ENCODE measurements at regions not wholly inside any gene's neighbourhood (a gene's known extent, or its start where the extent isn't known, plus 50 kb on each side); places are given as distances from the start of the nearest gene placed in this dataset.
"Not testable (repeated sequence)": the region's sequence is repeated elsewhere in the genome, so short reads cannot be mapped to it uniquely, and the experiment has no call there.

DNA sequence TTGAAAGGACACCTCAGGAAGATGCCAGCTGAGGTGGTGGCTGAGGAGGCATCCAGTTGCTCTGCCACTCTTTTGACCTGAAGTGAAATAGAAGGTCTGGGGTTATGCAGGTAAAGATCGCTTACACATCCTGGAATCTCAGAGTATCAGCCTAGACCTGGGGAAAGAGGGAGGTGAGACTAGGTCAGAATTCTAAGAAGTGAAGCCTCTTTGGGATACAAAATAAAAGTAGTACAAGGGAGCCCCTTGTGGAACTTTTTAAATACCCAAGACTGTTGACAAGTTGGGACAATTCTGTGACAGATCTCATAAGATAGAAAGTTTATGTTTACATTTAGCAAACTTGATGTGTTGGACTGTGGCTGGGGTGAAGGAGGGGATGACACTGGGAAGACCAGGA is 263.1 kb downstream of the SPRY1 start:
- DNase-seq, result no peak
- intact Hi-C loops (cut with DNase I), result loop anchor here (5.0 to 10.0 kb wide), 3 partner anchors 97 to 555 kb away; no protein-coding TSS in a partner anchor

DNA sequence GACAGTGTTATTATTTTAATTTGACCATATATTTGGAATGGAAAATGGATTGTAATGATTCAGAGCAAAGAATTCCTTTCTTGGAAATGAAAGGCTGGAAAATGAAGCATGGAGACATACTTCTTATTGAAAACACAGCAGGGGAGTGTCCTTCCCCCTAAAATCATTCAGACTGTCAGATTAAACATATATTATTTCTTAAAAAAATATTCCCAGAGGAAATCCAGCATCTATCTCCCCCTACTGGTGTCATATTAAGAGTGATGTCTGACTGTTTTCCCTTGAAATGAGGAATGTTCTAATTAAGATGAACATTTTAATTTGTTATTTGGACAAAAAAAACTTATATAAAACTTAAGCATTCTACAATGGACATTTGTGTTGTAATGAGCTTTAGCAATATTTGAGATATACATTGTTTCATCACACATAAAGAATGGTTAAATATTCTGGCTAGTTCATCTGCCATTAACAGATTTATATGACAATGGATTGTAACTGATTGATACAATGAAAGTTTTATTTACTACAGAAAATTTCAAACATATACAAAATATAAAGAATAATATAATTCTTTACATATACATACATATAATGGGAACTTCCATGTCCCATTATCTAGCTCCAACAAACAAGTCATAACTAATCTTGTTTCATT is 264.6 kb downstream of the SPRY1 start:
- intact Hi-C loops (cut with DNase I), result loop anchor here (5.0 kb wide), 2 partner anchors 99 to 534 kb away; no protein-coding TSS in a partner anchor
- DNase-seq, result no peak

DNA sequence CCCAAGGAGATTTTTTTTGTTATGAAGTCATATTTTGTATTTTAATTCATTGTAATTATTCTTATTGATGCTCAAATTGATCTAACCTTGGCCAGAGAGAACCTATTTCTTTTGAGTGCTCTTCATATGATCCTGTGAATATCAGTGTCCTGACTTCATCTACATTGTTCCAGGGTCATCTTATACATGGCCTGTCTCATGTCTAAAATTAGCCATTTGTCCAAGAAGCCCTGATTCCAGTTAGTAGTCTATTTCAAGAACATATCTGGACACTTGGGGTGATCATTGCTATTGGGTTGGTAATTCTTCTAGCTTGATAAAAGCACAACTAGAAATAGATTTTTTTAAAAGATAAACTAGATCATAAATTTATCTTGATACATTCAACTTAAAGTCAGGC is 266.2 kb downstream of the SPRY1 start:
- intact Hi-C loops (cut with DNase I), result loop anchor here (5.0 kb wide), 2 partner anchors 101 to 536 kb away; no protein-coding TSS in a partner anchor
- DNase-seq, result no peak

DNA sequence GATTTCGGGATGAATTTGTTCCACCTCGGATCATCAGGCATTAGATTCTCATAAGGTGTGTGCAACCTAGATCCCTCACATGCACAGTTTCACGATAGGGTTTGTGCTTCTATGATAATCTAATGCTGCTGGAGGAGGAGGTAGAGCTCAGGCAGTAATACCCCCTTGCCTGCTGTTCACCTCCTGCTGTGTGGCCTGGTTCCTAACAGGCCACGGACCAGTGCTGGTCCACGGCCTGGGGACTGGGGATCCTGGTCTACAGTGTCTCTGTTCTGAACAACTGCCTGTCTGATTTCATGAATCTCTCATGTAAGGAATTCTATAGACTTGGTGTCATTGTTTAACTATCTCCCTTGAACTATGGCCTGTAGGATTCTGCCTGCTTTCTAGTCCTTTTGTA is 269.9 kb downstream of the SPRY1 start:
- intact Hi-C loops (cut with DNase I), result no loop called here
- DNase-seq, result no peak

DNA sequence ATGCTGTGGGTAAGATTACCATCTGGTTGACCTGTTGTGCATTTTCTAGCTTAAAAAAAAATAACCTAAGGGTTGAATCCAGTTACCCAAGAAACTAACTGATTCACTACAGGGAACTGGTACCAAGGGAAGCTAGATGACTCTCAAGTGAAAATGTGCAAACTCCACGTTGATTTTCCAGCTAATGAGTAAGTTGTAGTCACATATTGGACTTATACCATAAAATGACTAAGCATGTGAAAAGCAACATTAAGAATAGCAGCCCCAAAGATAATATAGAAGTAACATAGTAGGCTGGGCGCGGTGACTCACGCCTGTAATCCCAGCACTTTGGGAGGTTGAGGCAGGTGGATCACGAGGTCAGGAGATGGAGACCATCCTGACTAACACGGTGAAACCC is 270.9 kb downstream of the SPRY1 start:
- intact Hi-C loops (cut with DNase I), result no loop called here

DNA sequence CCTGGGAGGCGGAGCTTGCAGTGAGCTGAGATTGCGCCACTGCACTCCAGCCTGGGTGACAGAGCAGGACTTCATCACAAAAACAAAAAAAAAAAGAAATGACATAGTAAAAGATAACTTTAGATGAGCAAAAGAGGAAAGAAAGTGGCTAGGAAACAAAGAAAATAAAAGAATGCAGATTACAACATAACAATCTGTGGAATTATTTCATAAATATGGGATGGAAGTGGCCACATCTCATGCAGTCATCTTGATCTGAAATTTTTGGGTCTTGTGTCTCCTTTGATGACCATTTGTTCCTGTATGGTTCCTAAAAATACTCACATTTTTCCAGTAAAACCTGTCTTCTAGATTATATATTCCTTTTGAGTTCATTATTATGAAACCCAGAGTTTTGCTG is 271.4 kb downstream of the SPRY1 start:
- intact Hi-C loops (cut with DNase I), result no loop called here
- DNase-seq, result no peak

More for the DNA sequence above, 270.9 kb downstream of the SPRY1 start:
- DNase-seq, result no peak

DNA sequence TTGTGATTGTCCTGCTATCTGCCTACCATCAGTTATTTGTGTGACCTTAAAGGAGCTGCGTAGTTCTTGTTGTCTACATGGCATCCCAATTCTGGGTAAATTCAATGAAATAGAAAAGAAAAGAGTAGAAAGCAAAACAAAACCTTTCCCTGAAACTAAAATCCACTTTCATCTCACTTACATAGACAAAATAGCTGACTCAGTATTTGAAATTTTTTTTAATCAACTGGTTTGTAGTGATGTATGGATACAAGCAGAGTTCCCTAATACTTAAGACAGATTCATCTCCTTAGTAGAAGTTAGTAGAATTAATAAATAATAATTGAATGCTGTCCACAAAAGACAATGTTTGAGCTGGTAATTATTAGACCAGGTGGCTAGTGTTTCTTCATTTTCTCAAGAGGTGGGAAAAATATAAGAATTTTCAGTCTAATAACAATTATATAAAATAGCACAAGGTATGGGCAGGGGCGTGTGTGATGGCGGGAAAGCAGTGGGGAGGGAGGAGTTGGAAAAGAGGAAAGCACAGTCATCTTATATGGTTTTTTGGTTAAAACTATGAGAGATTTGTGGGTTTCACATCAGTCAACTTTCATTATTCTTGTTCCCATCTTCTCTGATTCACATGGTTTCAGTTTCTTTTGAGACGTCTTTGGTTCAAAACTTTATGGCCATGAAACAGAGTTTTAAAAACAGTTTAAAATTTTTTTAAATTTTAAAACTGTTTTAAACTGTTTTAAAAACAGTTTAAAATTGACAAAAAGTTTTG is 275.2 kb downstream of the SPRY1 start:
- intact Hi-C loops (cut with DNase I), result no loop called here
- no peak for DNase-seq

DNA sequence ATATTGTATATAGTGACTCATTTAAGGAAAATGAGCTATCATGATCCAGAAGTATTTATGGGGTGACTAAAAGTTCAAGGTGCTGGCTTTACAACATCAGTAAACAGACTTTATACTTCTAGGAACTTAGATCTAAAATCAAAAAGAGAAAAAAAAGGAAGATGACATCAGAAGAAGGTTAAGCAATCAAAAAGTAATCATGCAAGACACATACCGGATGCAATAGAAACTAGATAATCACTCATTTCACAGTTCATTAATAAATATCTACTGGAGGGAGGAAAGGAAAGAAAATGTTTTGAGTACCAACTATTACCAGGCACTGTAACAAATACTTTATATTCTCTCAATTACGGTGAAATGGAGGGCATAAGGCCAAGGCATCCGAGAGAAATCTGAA is 276.4 kb downstream of the SPRY1 start:
- no peak for DNase-seq
- intact Hi-C loops (cut with DNase I), result no loop called here

DNA sequence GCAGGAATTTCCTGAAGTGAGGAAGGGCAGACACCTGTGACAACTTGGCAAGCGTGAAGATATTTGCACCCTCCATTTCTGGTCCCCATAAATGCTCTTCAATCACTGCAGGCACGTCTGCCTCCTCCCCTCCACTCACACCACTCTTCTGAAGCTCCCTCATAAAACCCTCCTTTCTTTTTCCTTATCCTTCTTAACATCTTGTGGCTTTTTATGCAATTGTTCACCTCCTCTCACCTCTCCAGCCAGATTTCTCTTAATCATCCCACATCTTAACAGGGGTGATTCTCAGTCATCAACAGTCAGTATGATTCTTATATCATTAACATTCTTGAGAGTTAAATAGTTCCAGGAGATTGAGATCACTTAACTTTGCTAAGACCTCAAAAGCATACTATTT is 277.4 kb downstream of the SPRY1 start:
- no peak for DNase-seq
- intact Hi-C loops (cut with DNase I), result no loop called here

DNA sequence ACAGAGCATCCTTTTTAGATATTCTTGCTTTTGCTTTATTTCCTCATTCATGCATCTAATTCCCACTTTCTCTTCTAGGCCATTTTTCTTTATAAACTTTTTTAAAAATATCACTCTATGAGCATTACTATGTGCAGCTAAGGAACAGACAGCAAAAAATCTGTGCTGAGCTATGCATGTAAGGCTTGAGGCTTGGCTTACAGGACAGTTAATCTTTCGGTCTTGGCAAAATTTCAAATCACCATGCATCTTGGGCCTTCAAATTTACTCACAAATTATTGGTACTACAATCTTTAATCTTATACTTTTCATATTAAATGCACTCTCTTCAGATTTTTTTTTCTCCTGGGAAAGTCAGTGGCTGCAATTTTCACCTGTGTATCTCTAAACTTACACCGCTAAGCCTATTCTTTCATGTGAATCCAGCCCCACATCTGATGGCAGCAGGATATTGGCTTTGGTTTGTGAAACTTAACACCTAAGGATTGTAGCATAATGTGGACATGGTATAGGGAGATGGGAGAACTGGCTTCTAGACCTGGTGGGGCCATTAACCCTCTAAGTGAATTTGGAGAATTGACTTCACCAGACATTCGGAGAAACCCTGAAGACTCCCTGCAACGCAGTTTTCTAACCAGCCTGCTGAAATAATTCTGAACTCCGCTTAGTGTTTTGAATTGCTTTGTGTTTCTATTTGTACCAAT is 278.3 kb downstream of the SPRY1 start:
- no peak for DNase-seq
- intact Hi-C loops (cut with DNase I), result no loop called here

DNA sequence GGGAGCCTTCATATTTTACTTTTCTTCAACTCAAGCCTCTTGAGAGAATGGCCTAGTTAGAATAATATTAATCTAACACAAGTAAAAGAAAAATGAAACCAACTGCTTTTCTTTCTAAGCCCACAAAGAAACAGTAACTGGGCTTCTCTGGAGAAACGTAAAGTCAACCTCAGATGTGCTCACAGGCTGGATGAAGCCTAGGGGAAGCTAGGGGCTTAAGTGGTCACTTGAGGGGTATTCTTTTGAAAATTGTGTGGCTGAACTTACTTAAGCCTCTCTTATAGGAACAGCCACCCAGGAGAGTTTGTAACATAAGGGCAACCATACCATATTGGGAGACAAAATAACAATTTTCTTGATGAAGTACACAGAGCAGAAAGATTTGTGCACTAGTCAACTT is 279.0 kb downstream of the SPRY1 start:
- DNase-seq, result no peak
- intact Hi-C loops (cut with DNase I), result no loop called here

DNA sequence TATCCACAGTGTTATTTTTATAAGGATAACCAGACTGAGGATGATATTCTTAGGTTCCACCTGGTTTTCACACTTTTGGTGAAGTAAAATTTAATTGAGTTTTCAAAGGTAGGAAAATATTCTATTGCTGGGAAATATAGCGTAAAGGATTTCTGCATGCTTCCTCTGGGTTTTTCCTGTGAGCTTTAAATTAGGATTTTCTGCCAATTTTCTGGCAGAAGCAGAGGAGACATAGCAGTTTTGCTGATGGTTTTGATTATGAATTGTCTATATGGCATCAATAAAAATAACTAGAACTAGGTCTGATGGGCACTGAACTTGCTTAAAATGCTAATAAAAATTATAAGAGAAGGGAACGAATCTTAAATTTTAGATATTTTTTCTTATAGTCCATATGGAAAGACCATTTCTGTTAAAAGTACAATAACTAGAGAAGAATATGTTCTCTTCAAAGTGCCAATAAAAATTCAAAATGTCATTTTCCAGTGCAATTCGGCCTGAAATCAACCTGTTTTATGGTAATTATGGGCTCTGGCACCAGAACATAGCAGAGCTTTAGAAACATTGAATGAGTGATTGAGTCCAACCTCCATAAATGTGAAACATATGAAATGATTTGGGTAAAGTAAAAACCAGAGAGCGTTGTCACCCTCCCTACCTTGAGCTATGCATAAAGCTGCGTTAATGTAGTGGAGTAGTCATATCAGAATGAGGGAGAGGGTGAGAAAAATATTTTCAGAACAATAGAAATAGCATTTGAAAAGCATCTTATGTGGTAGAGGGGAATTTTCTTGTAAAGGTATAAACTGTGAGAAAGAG is 279.7 kb downstream of the SPRY1 start:
- DNase-seq, result no peak
- intact Hi-C loops (cut with DNase I), result no loop called here

DNA sequence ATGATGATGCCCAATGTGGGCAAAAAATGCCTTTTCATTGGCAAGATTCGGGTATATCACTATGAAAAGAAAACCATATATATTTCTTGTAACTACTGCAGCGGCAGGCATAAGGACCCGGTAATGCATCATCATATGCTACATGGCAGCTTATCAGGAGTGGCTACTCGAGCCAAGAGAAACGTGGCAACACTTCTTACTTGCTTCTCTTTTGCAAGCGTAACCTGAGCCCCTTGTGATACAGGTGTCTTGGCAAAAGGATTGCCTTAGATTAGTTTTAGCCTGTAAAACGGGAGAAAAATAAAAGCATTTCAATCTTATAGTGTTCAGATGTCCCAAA is 280.3 kb downstream of the SPRY1 start:
- no peak for DNase-seq
- intact Hi-C loops (cut with DNase I), result no loop called here

DNA sequence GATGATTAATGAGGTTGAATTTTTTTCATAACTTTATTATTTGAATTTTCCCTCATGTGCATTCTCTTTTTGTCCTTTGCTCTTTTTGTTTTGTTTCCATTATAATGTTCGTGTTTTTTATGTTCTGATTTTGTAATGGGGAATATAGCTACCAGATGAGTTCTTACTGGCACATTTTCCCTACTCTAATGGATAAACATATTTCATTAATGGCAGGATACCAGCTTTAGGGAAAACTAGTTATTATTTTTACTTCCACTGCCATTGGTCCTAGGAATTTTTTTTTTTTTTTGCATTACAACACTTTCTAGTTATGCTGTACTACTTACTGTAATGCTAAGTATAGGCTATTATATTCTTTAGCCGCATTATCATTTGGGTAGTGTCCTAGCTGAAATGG is 286.3 kb downstream of the SPRY1 start:
- no peak for DNase-seq
- intact Hi-C loops (cut with DNase I), result no loop called here

DNA sequence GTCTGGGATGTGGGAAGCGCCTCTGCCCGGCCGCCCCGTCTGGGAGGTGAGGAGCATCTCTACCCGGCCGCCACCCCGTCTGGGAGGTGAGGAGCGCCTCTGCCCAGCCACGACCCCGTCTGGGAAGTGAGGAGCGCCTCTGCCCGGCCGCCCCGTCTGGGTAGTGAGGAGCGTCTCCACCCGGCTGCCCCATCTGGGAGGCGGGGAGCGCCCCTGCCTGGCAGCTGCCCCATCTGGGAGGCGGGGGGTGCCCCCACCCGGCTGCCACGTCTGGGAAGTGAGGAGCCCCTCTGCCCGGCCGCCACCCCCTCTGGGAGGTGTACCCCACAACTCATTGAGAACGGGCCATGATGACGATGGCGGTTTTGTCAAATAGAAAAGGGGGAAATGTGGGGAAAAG is 288.3 kb downstream of the SPRY1 start:
- intact Hi-C loops (cut with DNase I), result not testable (repeated sequence)
- DNase-seq, result peak in 1 of 10 donors; percentile 55

DNA sequence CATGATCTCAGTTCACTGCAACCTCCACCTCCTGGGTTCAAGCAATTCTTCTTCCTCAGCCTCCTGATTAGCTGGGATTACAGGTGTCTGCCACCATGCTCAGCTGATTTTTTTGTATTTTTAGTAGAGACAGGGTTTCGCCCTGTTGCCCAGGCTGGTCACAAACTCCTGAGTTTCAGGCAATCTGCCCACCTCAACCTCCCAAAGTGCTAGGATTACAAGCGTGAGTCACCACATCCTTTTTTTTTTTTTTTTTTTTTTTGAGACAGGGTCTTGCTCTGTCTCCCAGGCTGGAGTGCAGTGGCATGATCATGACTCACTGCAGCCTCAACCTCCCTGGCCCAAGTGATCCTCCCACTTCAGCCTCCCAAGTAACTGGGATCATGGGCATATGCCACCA is 298.9 kb downstream of the SPRY1 start:
- intact Hi-C loops (cut with DNase I); DNase-seq: not testable (repeated sequence)

DNA sequence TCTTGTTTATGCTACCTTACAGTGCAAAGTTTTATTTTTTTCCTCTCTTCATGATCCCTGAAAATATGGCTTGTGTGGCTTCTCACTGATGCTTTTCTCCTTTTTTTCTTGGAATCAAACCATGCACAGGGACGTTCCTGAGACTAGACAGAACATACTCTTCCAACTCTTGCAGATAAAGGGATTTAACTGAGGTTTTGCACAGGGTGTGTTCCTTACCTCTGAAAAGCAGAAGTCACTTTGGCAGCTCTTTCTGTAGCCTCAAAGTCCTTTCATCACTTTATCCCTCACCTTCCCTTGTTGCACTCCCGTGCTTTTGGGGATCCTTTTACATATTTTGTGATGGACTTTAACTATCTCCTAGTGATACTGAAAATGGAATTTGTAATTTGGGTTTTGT is 300.1 kb downstream of the SPRY1 start:
- intact Hi-C loops (cut with DNase I), result no loop called here
- no peak for DNase-seq

DNA sequence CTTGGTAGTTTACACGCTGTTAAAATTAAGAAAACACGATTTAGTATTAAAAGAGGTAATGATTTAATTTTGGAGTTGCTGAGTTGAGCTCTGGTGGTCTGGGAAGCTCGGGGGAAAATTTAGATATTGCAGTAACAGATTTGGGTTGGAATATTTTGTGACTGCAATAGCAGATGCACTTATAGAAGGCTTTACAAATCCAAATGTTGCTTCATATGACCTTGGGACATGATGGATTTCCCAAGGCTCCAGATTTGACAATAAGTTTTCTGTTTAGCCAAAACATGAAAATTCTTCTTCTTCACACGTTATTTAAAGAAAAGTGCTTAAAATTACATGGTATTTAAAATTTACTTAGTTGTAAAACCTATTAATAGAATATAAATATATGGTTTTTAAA is 302.0 kb downstream of the SPRY1 start:
- DNase-seq, result no peak
- intact Hi-C loops (cut with DNase I), result no loop called here

DNA sequence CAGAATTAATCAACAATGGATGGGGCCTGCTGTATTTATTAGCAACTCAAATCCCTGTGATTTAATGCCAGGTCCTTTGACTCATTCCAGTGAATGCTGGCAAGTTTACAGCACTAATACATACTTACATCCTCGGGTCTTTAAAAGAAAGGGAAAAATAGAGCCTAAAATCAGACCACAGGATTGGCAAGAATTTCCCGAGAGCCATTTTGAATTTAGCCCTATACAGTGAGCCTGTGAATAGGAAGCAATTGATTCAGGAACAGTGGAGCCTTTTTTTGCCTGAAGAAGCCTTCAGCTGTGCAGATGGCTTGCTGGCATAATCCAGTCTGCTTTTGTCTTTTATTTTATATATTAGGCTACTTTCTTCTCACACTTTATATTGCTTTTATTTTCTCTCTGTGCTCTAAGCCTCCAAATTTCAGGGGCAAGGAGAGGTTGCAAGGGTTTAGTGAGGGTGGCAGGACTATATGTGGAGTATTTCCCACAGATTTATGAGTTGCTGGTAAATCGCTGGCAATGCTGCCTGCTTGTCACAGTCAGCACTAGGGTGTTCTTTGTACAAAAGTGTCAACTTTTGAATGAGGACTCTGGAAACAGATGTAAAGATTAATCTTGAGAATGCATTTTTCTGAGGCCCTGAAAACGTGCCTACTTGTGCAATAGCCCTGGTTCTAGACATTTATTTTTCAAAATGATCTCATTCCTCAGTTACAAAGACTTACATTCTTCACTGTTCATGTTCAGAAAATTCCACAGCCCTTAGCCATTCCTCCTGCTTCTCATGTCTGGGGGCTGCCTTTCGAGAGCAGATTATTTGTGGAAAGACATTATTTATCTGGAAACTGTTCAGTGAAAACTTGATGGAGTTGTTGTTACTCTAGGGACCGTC is 303.5 kb downstream of the SPRY1 start:
- no peak for DNase-seq
- intact Hi-C loops (cut with DNase I), result no loop called here

DNA sequence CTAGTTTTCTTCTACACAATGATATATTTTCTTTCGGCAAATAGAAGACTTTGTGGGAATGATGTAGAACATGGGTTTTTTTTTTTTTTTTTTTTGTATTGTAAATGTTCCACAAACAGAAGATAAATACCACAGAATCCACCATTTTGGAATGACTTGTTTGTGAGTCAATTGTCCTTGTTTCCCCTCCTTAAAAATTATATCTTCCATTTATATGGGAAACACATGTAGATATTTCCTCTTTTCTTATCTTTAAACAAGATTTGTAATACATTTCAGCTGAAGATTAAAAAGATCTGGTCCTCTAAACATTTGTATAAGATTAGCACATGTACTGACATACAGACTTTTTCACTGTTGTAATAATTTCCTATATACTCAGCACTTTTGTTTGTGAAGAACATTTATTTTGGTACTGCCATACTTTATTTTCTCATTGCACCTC is 304.6 kb downstream of the SPRY1 start:
- intact Hi-C loops (cut with DNase I), result no loop called here
- DNase-seq, result no peak

Data from posterior cingulate gyrus (tissue), 11 donors.